ENCODE measurements at regions not wholly inside any gene's neighbourhood (a gene's known extent, or its start where the extent isn't known, plus 50 kb on each side); places are given as distances from the start of the nearest gene placed in this dataset.

DNA sequence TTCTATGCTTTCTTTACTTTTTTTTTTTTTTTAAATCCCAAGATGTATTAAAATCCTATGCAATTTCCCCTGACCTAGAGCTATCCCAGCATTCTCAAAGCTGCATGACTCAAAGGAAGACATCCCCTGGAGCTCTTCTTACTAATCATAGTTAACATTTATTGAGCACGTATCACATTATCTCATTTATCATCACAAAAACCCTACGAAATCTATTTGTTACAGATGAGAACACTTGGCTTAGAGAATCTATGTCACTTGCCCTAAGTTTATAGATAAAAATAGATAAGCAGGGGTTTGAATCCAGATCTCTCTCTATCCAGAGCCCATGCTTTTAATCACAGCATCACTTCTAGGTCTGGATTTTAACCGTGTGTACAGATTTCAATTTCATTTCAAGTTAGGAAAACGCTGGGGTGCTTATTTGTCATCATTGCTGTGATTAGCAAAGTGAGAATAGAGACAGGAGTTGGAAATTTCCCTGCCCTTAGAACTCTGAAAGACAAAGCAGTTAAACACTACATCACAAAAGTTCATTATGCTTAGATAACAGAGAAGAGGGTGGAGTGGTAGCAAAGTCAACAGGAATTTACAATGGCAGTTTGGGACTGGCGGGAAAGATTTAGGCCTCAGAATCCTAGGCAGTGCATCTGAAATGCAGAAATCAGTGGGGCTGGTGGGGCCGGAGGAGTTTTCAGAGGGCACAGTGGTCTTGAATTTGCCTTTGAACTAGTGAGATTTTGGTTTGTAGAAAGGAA lies 177.7 kb upstream of the FRMD6 start:
- TF ChIP-seq EZH2 (IDR thresholded peaks at IDR 0.05; ENCODE audit: insufficient read depth, poor library complexity, severe bottlenecking): no peak
- no peak for TF ChIP-seq EZH2phosphoT487 (IDR thresholded peaks at IDR 0.05; ENCODE audit: insufficient read depth, low read depth)
